ENCODE measurements at regions not wholly inside any gene's neighbourhood (a gene's known extent, or its start where the extent isn't known, plus 50 kb on each side); places are given as distances from the start of the nearest gene placed in this dataset.
A peak's percentile ranks its signal among the peaks of the same experiment; 100 is the strongest.

- no peak for DNase-seq (ENCODE audit: low spot score)
Observed at GRCh38 chr2:56100791-56101312, 82.9 kb upstream of the CCDC85A start.

- no peak for DNase-seq (ENCODE audit: low spot score)
Observed at GRCh38 chr2:56102098-56102497, 81.7 kb upstream of the CCDC85A start.

GRCh38 chr2:56102866-56103265, 80.9 kb upstream of the CCDC85A start:
- DNase-seq (ENCODE audit: low spot score), result no peak

GRCh38 chr2:56104962-56105361, 78.8 kb upstream of the CCDC85A start:
- DNase-seq (ENCODE audit: low spot score), result no peak

- DNase-seq (ENCODE audit: low spot score), result no peak
Observed at GRCh38 chr2:56107502-56108220, 76.1 kb upstream of the CCDC85A start.

- DNase-seq (ENCODE audit: low spot score), result no peak
Observed at GRCh38 chr2:56108806-56109205, 75.0 kb upstream of the CCDC85A start.

GRCh38 chr2:56109994-56110393, 73.8 kb upstream of the CCDC85A start:
- no peak for DNase-seq (ENCODE audit: low spot score)

GRCh38 chr2:56113382-56113975, 70.3 kb upstream of the CCDC85A start:
- no peak for DNase-seq (ENCODE audit: low spot score)

- DNase-seq (ENCODE audit: low spot score), result no peak
Observed at GRCh38 chr2:56117764-56118163, 66.0 kb upstream of the CCDC85A start.

GRCh38 chr2:56118474-56118873, 65.3 kb upstream of the CCDC85A start:
- DNase-seq (ENCODE audit: low spot score), result no peak

GRCh38 chr2:56121995-56122394, 61.8 kb upstream of the CCDC85A start:
- DNase-seq (ENCODE audit: low spot score), result no peak

- DNase-seq (ENCODE audit: low spot score), result no peak
Observed at GRCh38 chr2:56123538-56123937, 60.3 kb upstream of the CCDC85A start.

GRCh38 chr2:56127010-56127409, 56.8 kb upstream of the CCDC85A start:
- DNase-seq (ENCODE audit: low spot score), result no peak

GRCh38 chr2:56127463-56128152, 56.2 kb upstream of the CCDC85A start:
- DNase-seq (ENCODE audit: low spot score), result no peak

GRCh38 chr2:56128235-56128634, 55.6 kb upstream of the CCDC85A start:
- DNase-seq (ENCODE audit: low spot score), result no peak

- DNase-seq (ENCODE audit: low spot score), result peak; percentile 45
Observed at GRCh38 chr2:56130463-56131070, 53.2 kb upstream of the CCDC85A start.

- peak; percentile 60 for DNase-seq (ENCODE audit: low spot score)
Observed at GRCh38 chr2:56132138-56132537, 51.7 kb upstream of the CCDC85A start.

- no peak for DNase-seq (ENCODE audit: low spot score)
Observed at GRCh38 chr2:56133441-56133840, 50.3 kb upstream of the CCDC85A start.

- no peak for DNase-seq (ENCODE audit: low spot score)
Observed at GRCh38 chr2:56133931-56134629, 49.7 kb upstream of the CCDC85A start.
